DOHH2 (cell line): ENCODE measurements at regions not wholly inside any gene's neighbourhood (a gene's known extent, or its start where the extent isn't known, plus 50 kb on each side); places are given as distances from the start of the nearest gene placed in this dataset.

ENCODE experiments used
- H3F3A ChIP-seq: fragments of 200-600 bp; sonication (generic), shearing (Covaris generic); 2 replicates; pipeline ENCODE4 v1.6.0; 2016; ENCODE audit warnings: antibody characterized with exemption, mild to moderate bottlenecking; ENCODE audit not compliant: control insufficient read depth, insufficient read depth
- H3K27ac ChIP-seq: fragments of 200-600 bp; sonication (generic); 2 replicates; pipeline ENCODE4 v1.5.1; 2014; ENCODE audit warnings: low read depth, mild to moderate bottlenecking, low read length, moderate library complexity
- H3K27me3 ChIP-seq: fragments of 200-600 bp; sonication (generic); 2 replicates; pipeline ENCODE4 v1.6.1; 2014; ENCODE audit warnings: mild to moderate bottlenecking, low read length, mixed read lengths; ENCODE audit not compliant: control insufficient read depth
- H3K36me3 ChIP-seq: fragments of 200-600 bp; sonication (generic); 2 replicates; pipeline ENCODE4 v1.6.1; 2014; ENCODE audit warnings: mild to moderate bottlenecking, low read length, moderate library complexity, mixed read lengths; ENCODE audit not compliant: control insufficient read depth
- H3K4me1 ChIP-seq: fragments of 200-600 bp; sonication (generic); 2 replicates; pipeline ENCODE4 v1.6.1; 2014; ENCODE audit warnings: mild to moderate bottlenecking, low read length, mixed read lengths; ENCODE audit not compliant: control insufficient read depth
- H3K4me2 ChIP-seq: fragments of 200-600 bp; sonication (generic); 2 replicates; pipeline ENCODE4 v1.6.0; 2014; ENCODE audit warnings: mild to moderate bottlenecking, low read length, moderate library complexity
- H3K4me3 ChIP-seq: fragments of 200-600 bp; sonication (generic); 2 replicates; pipeline ENCODE4 v1.5.1; 2014; ENCODE audit warnings: mild to moderate bottlenecking, low read length, mixed read lengths
- H3K79me2 ChIP-seq: fragments of 200-600 bp; sonication (generic); 2 replicates; pipeline ENCODE4 v1.6.1; 2014; ENCODE audit warnings: mild to moderate bottlenecking, low read length, mixed read lengths; ENCODE audit not compliant: control insufficient read depth
- H3K9me2 ChIP-seq: fragments of 200-600 bp; sonication (generic); replicated peaks from 2 replicates; pipeline ENCODE4 v1.6.1; 2014; ENCODE audit warnings: mild to moderate bottlenecking, low read length, mixed read lengths; ENCODE audit not compliant: control insufficient read depth
- H3K9me3 ChIP-seq: fragments of 200-600 bp; sonication (generic); 2 replicates; pipeline ENCODE4 v1.6.1; 2014; ENCODE audit warnings: antibody characterized with exemption, low read length, mixed read lengths; ENCODE audit not compliant: control insufficient read depth, insufficient read depth
- H4K20me1 ChIP-seq: fragments of 200-600 bp; sonication (generic); 2 replicates; pipeline ENCODE4 v1.6.0; 2014; ENCODE audit warnings: low read depth, mild to moderate bottlenecking, antibody characterized with exemption, low read length, moderate library complexity; ENCODE audit not compliant: control insufficient read depth, insufficient read depth
- EZH2phosphoT487 ChIP-seq: fragments of 200-600 bp; sonication (generic); IDR thresholded peaks from 2 replicates; pipeline ENCODE4 v1.6.1; 2017; ENCODE audit warnings: borderline replicate concordance, mild to moderate bottlenecking, antibody characterized with exemption, low read length, moderate library complexity, mixed read lengths
- TF ChIP-seq, protein P1 (sequence below): fragments of 200-600 bp; sonication (generic); IDR thresholded peaks from one replicate; pipeline ENCODE4 v1.5.1; 2014; ENCODE audit warnings: antibody characterized with exemption, mild to moderate bottlenecking, low read depth, low read length; ENCODE audit not compliant: poor library complexity, severe bottlenecking

DNA sequence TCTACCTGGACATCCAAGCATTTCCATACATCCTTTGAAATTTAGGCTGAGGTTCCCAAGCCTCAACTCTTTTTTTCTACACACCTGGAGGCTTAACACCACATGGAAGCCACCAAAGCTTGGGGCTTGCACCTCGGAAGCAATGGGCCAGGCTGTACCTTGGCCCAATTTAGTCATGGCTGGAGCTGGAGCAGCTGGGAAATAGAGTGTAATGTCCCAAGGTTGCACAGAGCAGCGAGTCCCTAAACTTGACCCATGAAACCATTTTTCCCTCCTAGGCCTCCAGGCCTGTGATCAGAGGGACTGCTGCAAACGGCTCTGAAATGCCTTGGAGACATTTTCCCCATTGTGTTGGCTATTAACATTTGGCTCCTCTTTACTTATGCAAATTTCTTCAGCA lies 1574.3 kb upstream of the ZEB2 start:
- no peaks in the 10 kb centered on the region for H4K20me1 ChIP-seq
- no peaks in the 10 kb centered on the region for H3K27me3 ChIP-seq
- H3K36me3 ChIP-seq: no peaks in the 10 kb centered on the region
- H3K9me2 ChIP-seq: no peaks in the 10 kb centered on the region
- TF ChIP-seq EZH2phosphoT487: no peak
- TF ChIP-seq, protein P1, sequence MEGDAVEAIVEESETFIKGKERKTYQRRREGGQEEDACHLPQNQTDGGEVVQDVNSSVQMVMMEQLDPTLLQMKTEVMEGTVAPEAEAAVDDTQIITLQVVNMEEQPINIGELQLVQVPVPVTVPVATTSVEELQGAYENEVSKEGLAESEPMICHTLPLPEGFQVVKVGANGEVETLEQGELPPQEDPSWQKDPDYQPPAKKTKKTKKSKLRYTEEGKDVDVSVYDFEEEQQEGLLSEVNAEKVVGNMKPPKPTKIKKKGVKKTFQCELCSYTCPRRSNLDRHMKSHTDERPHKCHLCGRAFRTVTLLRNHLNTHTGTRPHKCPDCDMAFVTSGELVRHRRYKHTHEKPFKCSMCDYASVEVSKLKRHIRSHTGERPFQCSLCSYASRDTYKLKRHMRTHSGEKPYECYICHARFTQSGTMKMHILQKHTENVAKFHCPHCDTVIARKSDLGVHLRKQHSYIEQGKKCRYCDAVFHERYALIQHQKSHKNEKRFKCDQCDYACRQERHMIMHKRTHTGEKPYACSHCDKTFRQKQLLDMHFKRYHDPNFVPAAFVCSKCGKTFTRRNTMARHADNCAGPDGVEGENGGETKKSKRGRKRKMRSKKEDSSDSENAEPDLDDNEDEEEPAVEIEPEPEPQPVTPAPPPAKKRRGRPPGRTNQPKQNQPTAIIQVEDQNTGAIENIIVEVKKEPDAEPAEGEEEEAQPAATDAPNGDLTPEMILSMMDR: no peak
- H3K4me2 ChIP-seq: no peak overlapping the region
- H3K27ac ChIP-seq: no peak overlapping the region
- H3K4me3 ChIP-seq: no peak overlapping the region
- H3F3A ChIP-seq: no peaks in the 10 kb centered on the region
- H3K9me3 ChIP-seq: peaks cover 24% of the 10 kb centered on the region
- no peaks in the 10 kb centered on the region for H3K79me2 ChIP-seq
- no peaks in the 10 kb centered on the region for H3K4me1 ChIP-seq

DNA sequence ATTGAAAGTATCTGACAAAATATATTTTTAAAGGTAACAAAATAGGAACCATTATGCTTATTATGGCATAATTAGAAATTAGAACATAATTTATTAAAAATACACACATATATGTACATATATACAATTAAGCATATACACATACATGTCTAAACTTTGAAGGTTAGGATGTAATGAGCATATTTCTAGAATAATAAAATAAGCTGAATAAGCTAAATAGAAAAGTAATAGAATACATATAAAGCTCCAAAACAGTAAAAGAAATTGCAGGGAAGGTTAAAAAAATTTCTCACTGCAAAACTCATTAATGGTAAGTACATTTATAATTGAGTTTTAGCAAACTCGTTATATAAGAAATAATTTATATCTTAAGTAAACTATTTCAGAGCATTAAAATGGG lies 1561.5 kb upstream of the ZEB2 start:
- no peaks in the 10 kb centered on the region for H3F3A ChIP-seq
- no peaks in the 10 kb centered on the region for H3K9me2 ChIP-seq
- H3K27ac ChIP-seq: no peak overlapping the region
- H3K36me3 ChIP-seq: no peaks in the 10 kb centered on the region
- H3K4me2 ChIP-seq: no peak overlapping the region
- no peak overlapping the region for H3K4me3 ChIP-seq
- H3K79me2 ChIP-seq: no peaks in the 10 kb centered on the region
- no peaks in the 10 kb centered on the region for H3K4me1 ChIP-seq
- TF ChIP-seq EZH2phosphoT487: no peak
- TF ChIP-seq, protein P1: no peak
- H3K9me3 ChIP-seq: no peaks in the 10 kb centered on the region
- H3K27me3 ChIP-seq: no peaks in the 10 kb centered on the region
- H4K20me1 ChIP-seq: no peaks in the 10 kb centered on the region

DNA sequence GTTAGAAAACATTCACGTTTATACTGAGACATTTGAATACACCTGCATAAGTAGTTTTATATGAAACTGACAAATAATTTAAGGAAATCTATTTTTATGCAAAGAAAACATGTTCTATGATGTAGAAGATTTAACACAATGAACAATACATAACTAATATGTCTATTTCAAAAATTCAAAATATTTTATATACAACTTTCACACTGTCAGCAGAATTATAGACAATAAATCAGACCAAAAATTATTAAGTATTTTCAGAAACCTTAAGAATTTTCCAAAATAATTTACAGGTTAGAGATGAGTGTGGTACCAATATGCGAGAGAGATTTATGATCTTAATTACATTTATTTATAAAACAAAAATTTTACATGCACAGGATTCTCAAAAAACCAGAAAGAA lies 1561.0 kb upstream of the ZEB2 start:
- no peaks in the 10 kb centered on the region for H3K36me3 ChIP-seq
- no peaks in the 10 kb centered on the region for H3K9me3 ChIP-seq
- H3K79me2 ChIP-seq: no peaks in the 10 kb centered on the region
- H3K4me1 ChIP-seq: no peaks in the 10 kb centered on the region
- H3K9me2 ChIP-seq: no peaks in the 10 kb centered on the region
- no peak overlapping the region for H3K4me2 ChIP-seq
- TF ChIP-seq EZH2phosphoT487: no peak
- TF ChIP-seq, protein P1: no peak
- H3F3A ChIP-seq: no peaks in the 10 kb centered on the region
- no peak overlapping the region for H3K27ac ChIP-seq
- no peaks in the 10 kb centered on the region for H3K27me3 ChIP-seq
- no peaks in the 10 kb centered on the region for H4K20me1 ChIP-seq
- H3K4me3 ChIP-seq: no peak overlapping the region

DNA sequence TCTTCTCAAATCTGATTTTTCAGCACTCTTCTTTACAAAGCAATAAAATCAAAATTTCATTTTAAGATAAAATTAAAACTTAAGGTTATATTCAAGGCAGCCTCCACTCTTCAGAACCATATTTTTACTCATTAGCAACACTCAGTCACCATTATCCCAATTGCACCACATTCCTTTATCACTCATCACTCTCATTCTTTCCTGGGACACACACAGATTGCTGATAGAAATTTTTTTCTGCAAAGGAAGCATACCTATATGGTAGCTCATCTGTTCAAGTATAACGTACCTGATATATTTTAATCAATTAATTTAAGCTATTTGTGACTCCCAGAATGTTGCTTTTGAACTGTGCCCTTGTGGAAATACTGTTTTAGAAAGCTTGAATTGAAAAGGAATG lies 1559.3 kb upstream of the ZEB2 start:
- Histone ChIP-seq H3K27me3 (no peaks in the 10 kb centered on the region), H4K20me1 (no peaks in the 10 kb centered on the region), H3K79me2 (no peaks in the 10 kb centered on the region), H3K4me1 (no peaks in the 10 kb centered on the region), H3K9me3 (no peaks in the 10 kb centered on the region), H3K9me2 (no peaks in the 10 kb centered on the region), H3K4me3 (no peak overlapping the region), H3K4me2 (no peak overlapping the region), H3K27ac (no peak overlapping the region), H3K36me3 (no peaks in the 10 kb centered on the region), H3F3A (no peaks in the 10 kb centered on the region)
- no peak for TF ChIP-seq EZH2phosphoT487
- TF ChIP-seq, protein P1: no peak
